ENCODE measurements at regions not wholly inside any gene's neighbourhood (a gene's known extent, or its start where the extent isn't known, plus 50 kb on each side); places are given as distances from the start of the nearest gene placed in this dataset.

GRCh38 chr4:159906051-159906450, 803.2 kb downstream of the RAPGEF2 start:
- no peak overlapping the region for H3K27ac ChIP-seq (ENCODE audit: control insufficient read depth, insufficient read depth)
- DNase-seq (ENCODE audit: low read depth, low spot score), result no peak
- H2AFZ ChIP-seq (ENCODE audit: control insufficient read depth, low read depth, low read length), result no peak overlapping the region
- ATAC-seq, result no peak
- ChIA-PET SMC1A (ENCODE audit: uncharacterized antibody, unreplicated experiment) (no interaction called here), POLR2A (no interaction called here), CTCF (no interaction called here), RAD21 (ENCODE audit: unreplicated experiment) (no interaction called here)
- TF ChIP-seq POLR2A (IDR thresholded peaks at IDR 0.05; ENCODE audit: low read depth, low read length) (no peak), HDAC6 (IDR thresholded peaks at IDR 0.05; ENCODE audit: unreplicated experiment) (no peak), YBX1 (IDR thresholded peaks at IDR 0.05) (no peak), ATF2 (IDR thresholded peaks at IDR 0.05; ENCODE audit: low read length) (no peak), SRF (IDR thresholded peaks at IDR 0.05; ENCODE audit: low read depth in 2 of 2, low read length in 2 of 2) (no peak), EGR1 (IDR thresholded peaks at IDR 0.05; ENCODE audit: borderline replicate concordance in 1 of 2, low read depth in 2 of 2, low read length in 2 of 2) (no peak), ZZZ3 (IDR thresholded peaks at IDR 0.05; ENCODE audit: control insufficient read depth, insufficient read length, low read depth) (no peak), CEBPZ (IDR thresholded peaks at IDR 0.05; ENCODE audit: low read depth, low read length) (no peak), FOXM1 (IDR thresholded peaks at IDR 0.05; ENCODE audit: low read depth, low read length) (no peak), CHD4 (IDR thresholded peaks at IDR 0.05) (no peak), E2F8 (IDR thresholded peaks at IDR 0.05; ENCODE audit: low read depth, partially characterized antibody) (no peak), BRCA1 (IDR thresholded peaks at IDR 0.05; ENCODE audit: low read depth, low read length) (no peak), ZNF207 (IDR thresholded peaks at IDR 0.05; ENCODE audit: borderline replicate concordance) (no peak), YY1 (IDR thresholded peaks at IDR 0.05; ENCODE audit: low read depth, low read length) (no peak), JUND (IDR thresholded peaks at IDR 0.05; ENCODE audit: low read depth, low read length) (no peak), PML (IDR thresholded peaks at IDR 0.05; ENCODE audit: low read length) (no peak), TCF7 (IDR thresholded peaks at IDR 0.05; ENCODE audit: borderline replicate concordance) (no peak), E2F4 (IDR thresholded peaks at IDR 0.05; ENCODE audit: low read depth, low read length) (no peak), ZNF622 (IDR thresholded peaks at IDR 0.05) (no peak), EZH2 (IDR thresholded peaks at IDR 0.05; ENCODE audit: borderline replicate concordance, control insufficient read depth, low read depth, low read length) (no peak)
- no TSS peak for BruUV-seq (replicated peaks)
- no peak for FAIRE-seq
- intact Hi-C loops (cut with micrococcal nuclease; ENCODE audit: unreplicated experiment), result no loop called here
- H3K9ac ChIP-seq (ENCODE audit: control insufficient read depth, insufficient read depth, low read length), result no peak overlapping the region
- H4K20me1 ChIP-seq (ENCODE audit: control insufficient read depth, insufficient read depth), result no peaks in the 10 kb centered on the region
- no peaks in the 10 kb centered on the region for H3K79me2 ChIP-seq (ENCODE audit: control insufficient read depth, insufficient read depth, low read length)
- no peak overlapping the region for H3K4me3 ChIP-seq
- no peaks in the 10 kb centered on the region for H3K4me1 ChIP-seq (ENCODE audit: control insufficient read depth, insufficient read depth, low read length)
- no peaks in the 10 kb centered on the region for H3K27me3 ChIP-seq (replicated peaks in 1 of 2; ENCODE audit: control insufficient read depth in 2 of 2, insufficient read depth in 2 of 2, low read length in 1 of 2)
- no peak overlapping the region for H3K4me2 ChIP-seq (ENCODE audit: control insufficient read depth, insufficient read depth)
- H3K9me3 ChIP-seq (replicated peaks; ENCODE audit: control insufficient read depth, insufficient read depth, low read length), result no peaks in the 10 kb centered on the region
- in situ Hi-C loops (cut with MboI), result no loop called here
- no peaks in the 10 kb centered on the region for H3K36me3 ChIP-seq (ENCODE audit: control insufficient read depth in 2 of 2, insufficient read depth in 2 of 2, low read length in 1 of 2)
